K562 (cell line): ENCODE measurements at regions not wholly inside any gene's neighbourhood (a gene's known extent, or its start where the extent isn't known, plus 50 kb on each side); places are given as distances from the start of the nearest gene placed in this dataset.

Experiments
- ATAC-seq: fragments of 200-7000 bp; cut with Tn5 transposase; 3 replicates; pipeline ENCODE4 v1.9.1; 2020; ENCODE audit warnings: moderate library complexity
- BruUV-seq: library from RNA; stranded (reverse); fragments of 400-500 nt; replicated peaks from 2 replicates; lab custom pipeline; 2021; lab: Mats Ljungman, UMichigan
- CTCF ChIA-PET: fragments of 300-600 bp; formaldehyde crosslinking; extraction: SDS; loops from one replicate; lab custom pipeline; 2021; ENCODE audit warnings: low intra/inter-chr PET ratio; lab: Yijun Ruan, JAX
- POLR2A ChIA-PET: fragments of 300-600, 350-650 bp; sonication (Branson Sonifier 250); formaldehyde crosslinking; extraction: SDS; loops from one replicate; lab custom pipeline; 2021; ENCODE audit warnings: antibody characterized with exemption, inconsistent platforms; lab: Yijun Ruan, JAX
- DNase-seq, 4 experiments: peaks; one replicate each; pipeline versions ENCODE4 v3.0.0 to v3.0.0-alpha.2; 2011 to 2018; ENCODE audit warnings: low spot score in 3 of 4, mixed read lengths in 3 of 4; ENCODE audit errors: extremely low read depth in 1 of 4
- FAIRE-seq: peaks from 2 replicates; lab custom pipeline; 2011; peaks lifted over from hg19 to GRCh38; lab: Jason Lieb, UNC
- H2AFZ ChIP-seq: 2 replicates; pipeline ENCODE4 v1.6.0; 2011; ENCODE audit warnings: low read depth, low read length, control low read depth, inconsistent platforms
- H3K27ac ChIP-seq: fragments of 200-600 bp; 3 replicates; pipeline ENCODE4 v1.8.0; 2011; ENCODE audit warnings: low read depth, mild to moderate bottlenecking, control low read depth, inconsistent platforms, low read length, moderate library complexity, mixed read lengths; ENCODE audit errors: extremely low read depth
- H3K27me3 ChIP-seq, 2 experiments: fragments of 300-600 bp in 1 of 2; 2 replicates in 1 of 2; 3 replicates in 1 of 2; pipeline versions ENCODE4 v1.6.0 to v1.8.0; 2011; ENCODE audit warnings: inconsistent platforms in 2 of 2, low read length in 2 of 2, mild to moderate bottlenecking in 1 of 2, mixed read lengths in 1 of 2, moderate library complexity in 1 of 2; ENCODE audit not compliant: control insufficient read depth in 2 of 2, insufficient read depth in 2 of 2
- H3K36me3 ChIP-seq: fragments of 300-600 bp; 3 replicates; pipeline ENCODE4 v1.8.0; 2011; ENCODE audit warnings: mild to moderate bottlenecking, low read length, inconsistent platforms; ENCODE audit not compliant: control insufficient read depth, insufficient read depth
- H3K4me1 ChIP-seq, 2 experiments: fragments of 200-600 bp in 1 of 2; replicated peaks in 1 of 2; 2 replicates in 1 of 2; 3 replicates in 1 of 2; pipeline versions ENCODE4 v1.5.1 to v1.8.0; 2011; ENCODE audit warnings: inconsistent platforms in 2 of 2, low read length in 2 of 2, mild to moderate bottlenecking in 1 of 2, mixed read lengths in 1 of 2, moderate library complexity in 1 of 2; ENCODE audit not compliant: control insufficient read depth in 2 of 2, insufficient read depth in 2 of 2
- H3K4me2 ChIP-seq: 2 replicates; pipeline ENCODE4 v1.6.1; 2011; ENCODE audit warnings: low read length, control low read depth, inconsistent platforms, mixed read lengths; ENCODE audit not compliant: insufficient read depth
- H3K4me3 ChIP-seq: fragments of 200-600 bp; sonication (generic), shearing (Covaris generic); 2 replicates; pipeline ENCODE4 v1.5.1; 2016; ENCODE audit warnings: control low read depth, inconsistent platforms
- H3K79me2 ChIP-seq: fragments of 200-600 bp; 3 replicates; pipeline ENCODE4 v1.8.0; 2011; ENCODE audit warnings: low read length, inconsistent platforms; ENCODE audit not compliant: control insufficient read depth, insufficient read depth
- H3K9ac ChIP-seq, 2 experiments: 2 replicates each; pipeline versions ENCODE4 v1.6.0 to v1.6.1; 2011; ENCODE audit warnings: low read depth in 2 of 2, low read length in 2 of 2, control low read depth in 1 of 2, inconsistent platforms in 1 of 2, mild to moderate bottlenecking in 1 of 2, mixed read lengths in 1 of 2; ENCODE audit not compliant: insufficient read depth in 1 of 2
- H3K9me1 ChIP-seq: one replicate; pipeline ENCODE4 v1.6.0; 2011; ENCODE audit warnings: inconsistent platforms, mild to moderate bottlenecking, low read length, moderate library complexity; ENCODE audit not compliant: control insufficient read depth, insufficient read depth
- H3K9me3 ChIP-seq: replicated peaks from 2 replicates; pipeline ENCODE4 v1.5.1; 2011; ENCODE audit warnings: low read depth, low read length, inconsistent platforms; ENCODE audit not compliant: control insufficient read depth, insufficient read depth
- H4K20me1 ChIP-seq: replicated peaks from 2 replicates; pipeline ENCODE4 v1.6.1; 2011; ENCODE audit warnings: low read length, inconsistent platforms, mixed read lengths; ENCODE audit not compliant: control insufficient read depth, insufficient read depth
- ADNP ChIP-seq: fragments of 200-800 bp; sonication (Bioruptor generic); IDR thresholded peaks from 2 replicates; pipeline ENCODE4 v1.6.1; 2016; ENCODE audit warnings: missing genetic modification characterization, missing compliant biosample characterization
- CCAR2 ChIP-seq: fragments of 200-400 bp; formaldehyde crosslinking; IDR thresholded peaks from 2 replicates; pipeline ENCODE4 v1.6.1; 2017; ENCODE audit warnings: mild to moderate bottlenecking, low read depth, low read length
- CHD4 ChIP-seq: fragments of 200-600 bp; sonication (generic); IDR thresholded peaks from 3 replicates; pipeline ENCODE4 v1.6.1; 2012; ENCODE audit warnings: low read depth, mild to moderate bottlenecking, mixed read lengths, low read length, inconsistent platforms; ENCODE audit not compliant: insufficient read depth, insufficient replicate concordance, poor library complexity, severe bottlenecking
- GTF2B ChIP-seq: IDR thresholded peaks from 2 replicates; pipeline ENCODE4 v1.6.1; 2011; ENCODE audit not compliant: insufficient read length; ENCODE audit errors: extremely low read depth
- HOMEZ ChIP-seq: fragments of 250-450 bp; sonication (Bioruptor Pico); IDR thresholded peaks from 2 replicates; pipeline ENCODE4 v1.4.0; 2020; ENCODE audit warnings: mild to moderate bottlenecking, moderate library complexity
- JUNB ChIP-seq: fragments of 450-650 bp; formaldehyde crosslinking; conservative IDR thresholded peaks from 2 replicates; pipeline ENCODE4 v1.4.0; 2020; ENCODE audit warnings: mild to moderate bottlenecking
- MBD1 ChIP-seq: fragments of 250-450 bp; sonication (Bioruptor Pico); IDR thresholded peaks from 2 replicates; pipeline ENCODE4 v1.8.0; 2022; ENCODE audit warnings: inconsistent platforms
- NCOA6 ChIP-seq: fragments of 450-650 bp; IDR thresholded peaks from 2 replicates; pipeline ENCODE4 v1.6.1; 2017; ENCODE audit warnings: mild to moderate bottlenecking
- NRF1 ChIP-seq, 2 experiments: fragments of 450-650 bp; IDR thresholded peaks in 1 of 2; conservative IDR thresholded peaks in 1 of 2; 2 replicates each; pipeline ENCODE4 v1.6.1; 2014; ENCODE audit warnings: mild to moderate bottlenecking in 2 of 2
- RAD51 ChIP-seq: fragments of 450-650 bp; IDR thresholded peaks from 2 replicates; pipeline ENCODE4 v1.7.1; 2016; ENCODE audit warnings: low read depth, mild to moderate bottlenecking, borderline replicate concordance
- SMAD4 ChIP-seq: fragments of 250-450 bp; sonication (Bioruptor Pico); conservative IDR thresholded peaks from 2 replicates; pipeline ENCODE4 v1.8.0; 2021; ENCODE audit warnings: inconsistent platforms, mild to moderate bottlenecking, moderate library complexity
- SMARCA5 ChIP-seq: fragments of 450-650 bp; IDR thresholded peaks from 2 replicates; pipeline ENCODE4 v1.6.1; 2016
- ZNF764 ChIP-seq: fragments of 250-450 bp; sonication (Bioruptor Pico); IDR thresholded peaks from 2 replicates; pipeline ENCODE4 v1.4.0; 2020; ENCODE audit warnings: low read depth, mild to moderate bottlenecking, moderate library complexity
- WGBS: fragments of 100-300 bp; shearing (Covaris generic); methylation state at CpG from one replicate; pipeline ENCODE4 v1.1.6; 2016; ENCODE audit warnings: low coverage, mixed read lengths; ENCODE audit not compliant: insufficient coverage; ENCODE audit errors: missing lambda C conversion rate; 5-methylcytosine and 5-hydroxymethylcytosine counted together
- in situ Hi-C: fragments of 300-500 bp; cut with MboI; formaldehyde crosslinking; loops from 4 replicates; pipeline ENCODE4 v1.15.0; 2018; ENCODE audit warnings: inconsistent platforms, mixed read lengths
- intact Hi-C: fragments of 100-400 bp; cut with micrococcal nuclease; formaldehyde crosslinking; loops from 2 replicates; pipeline ENCODE4 v1.14.2; 2022
- TF ChIP-seq, protein P1 (sequence below): fragments of 450-650 bp; IDR thresholded peaks from 2 replicates; pipeline ENCODE4 v1.7.0; 2016; ENCODE audit warnings: borderline replicate concordance
- TF ChIP-seq, protein P2 (sequence below): fragments of 250-450 bp; sonication (Bioruptor Pico); IDR thresholded peaks from 2 replicates; pipeline ENCODE4 v1.8.0; 2022; ENCODE audit warnings: inconsistent platforms, mild to moderate bottlenecking, moderate library complexity, borderline replicate concordance

DNA sequence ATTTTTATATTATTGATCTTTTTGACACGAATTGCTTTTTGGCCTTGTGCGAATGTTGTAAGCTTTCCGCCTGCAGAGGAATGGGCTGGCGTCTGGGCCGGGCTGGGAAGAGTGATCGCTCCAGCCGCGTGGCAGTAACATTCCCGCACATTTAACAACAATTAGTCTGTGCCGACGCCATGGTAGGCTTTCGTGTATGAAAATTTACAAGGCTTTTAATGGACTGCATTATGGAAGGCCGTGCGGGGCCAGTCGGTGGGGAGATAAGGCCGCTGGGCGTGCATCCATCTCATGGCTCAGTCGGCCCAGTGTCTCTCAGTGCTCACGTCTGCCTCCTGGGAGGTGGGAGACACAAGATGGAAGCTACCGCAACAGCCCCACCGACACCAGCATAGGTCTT, 142.2 kb downstream of the PHETA1 start (continued):
- TF ChIP-seq SMARCA5 (no peak), GTF2B (no peak), ZNF764 (no peak), NRF1 (conservative IDR thresholded peaks at IDR 0.05 in 1 of 2, IDR thresholded peaks at IDR 0.05 in 1 of 2) (no peak), RAD51 (no peak), NCOA6 (no peak)
- TF ChIP-seq, all 486 proteins: peak for 0

DNA sequence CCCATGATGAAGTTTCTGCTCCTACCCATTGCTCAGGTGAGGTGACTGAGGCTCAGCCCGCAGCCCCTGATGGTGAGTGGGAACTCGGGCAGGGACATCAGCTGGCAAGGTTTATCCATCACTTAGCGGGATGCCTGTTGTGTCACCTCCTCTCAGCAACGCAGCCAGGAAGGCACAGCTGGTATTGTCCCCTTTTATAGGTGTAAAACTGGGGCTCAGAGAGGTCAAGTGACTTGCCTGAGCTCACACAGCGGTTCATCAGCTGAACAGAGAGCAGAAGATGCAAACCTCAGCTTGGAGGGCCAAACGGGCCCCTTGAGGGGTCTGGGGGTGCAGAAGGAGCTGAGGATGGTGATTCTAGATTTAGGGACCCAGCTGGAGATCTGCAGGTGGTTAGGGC, 143.6 kb downstream of the PHETA1 start:
- POLR2A ChIA-PET: no interaction called here
- no TSS peak for BruUV-seq
- H3K36me3 ChIP-seq: no peaks in the 10 kb centered on the region
- in situ Hi-C loops: no loop called here
- no peaks in the 10 kb centered on the region for H3K79me2 ChIP-seq
- H3K9me3 ChIP-seq: no peaks in the 10 kb centered on the region
- no peak overlapping the region for H3K4me2 ChIP-seq
- DNase-seq (no peak), FAIRE-seq (no peak), ATAC-seq (no peak)
- CTCF ChIA-PET: no interaction called here
- peaks cover 11 to 55% of the 10 kb centered on the region in 2 experiments for H3K27me3 ChIP-seq
- H3K4me1 ChIP-seq: no peaks in the 10 kb centered on the region; a peak in 1 of 5 replicates
- no peaks in the 10 kb centered on the region for H3K9me1 ChIP-seq
- H2AFZ ChIP-seq: no peak overlapping the region
- H3K27ac ChIP-seq: no peak overlapping the region
- H3K4me3 ChIP-seq: no peak overlapping the region
- 1% methylated on average over 6 of the region's 6 CpGs for WGBS
- intact Hi-C loops: no loop called here
- no peak overlapping the region for H3K9ac ChIP-seq
- peaks cover 17% of the 10 kb centered on the region for H4K20me1 ChIP-seq
- peak; percentile 47; the same call in 1 of the 2 replicates for TF ChIP-seq ADNP (tag)
- TF ChIP-seq, protein P1, sequence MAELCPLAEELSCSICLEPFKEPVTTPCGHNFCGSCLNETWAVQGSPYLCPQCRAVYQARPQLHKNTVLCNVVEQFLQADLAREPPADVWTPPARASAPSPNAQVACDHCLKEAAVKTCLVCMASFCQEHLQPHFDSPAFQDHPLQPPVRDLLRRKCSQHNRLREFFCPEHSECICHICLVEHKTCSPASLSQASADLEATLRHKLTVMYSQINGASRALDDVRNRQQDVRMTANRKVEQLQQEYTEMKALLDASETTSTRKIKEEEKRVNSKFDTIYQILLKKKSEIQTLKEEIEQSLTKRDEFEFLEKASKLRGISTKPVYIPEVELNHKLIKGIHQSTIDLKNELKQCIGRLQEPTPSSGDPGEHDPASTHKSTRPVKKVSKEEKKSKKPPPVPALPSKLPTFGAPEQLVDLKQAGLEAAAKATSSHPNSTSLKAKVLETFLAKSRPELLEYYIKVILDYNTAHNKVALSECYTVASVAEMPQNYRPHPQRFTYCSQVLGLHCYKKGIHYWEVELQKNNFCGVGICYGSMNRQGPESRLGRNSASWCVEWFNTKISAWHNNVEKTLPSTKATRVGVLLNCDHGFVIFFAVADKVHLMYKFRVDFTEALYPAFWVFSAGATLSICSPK: no peak
- TF ChIP-seq, protein P2, sequence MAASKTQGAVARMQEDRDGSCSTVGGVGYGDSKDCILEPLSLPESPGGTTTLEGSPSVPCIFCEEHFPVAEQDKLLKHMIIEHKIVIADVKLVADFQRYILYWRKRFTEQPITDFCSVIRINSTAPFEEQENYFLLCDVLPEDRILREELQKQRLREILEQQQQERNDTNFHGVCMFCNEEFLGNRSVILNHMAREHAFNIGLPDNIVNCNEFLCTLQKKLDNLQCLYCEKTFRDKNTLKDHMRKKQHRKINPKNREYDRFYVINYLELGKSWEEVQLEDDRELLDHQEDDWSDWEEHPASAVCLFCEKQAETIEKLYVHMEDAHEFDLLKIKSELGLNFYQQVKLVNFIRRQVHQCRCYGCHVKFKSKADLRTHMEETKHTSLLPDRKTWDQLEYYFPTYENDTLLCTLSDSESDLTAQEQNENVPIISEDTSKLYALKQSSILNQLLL (CRISPR knock-in tag): no peak
- TF ChIP-seq JUNB (CRISPR knock-in tag): no peak
- no peak for TF ChIP-seq HOMEZ (CRISPR knock-in tag)
- TF ChIP-seq SMAD4 (CRISPR knock-in tag): no peak
- no peak for TF ChIP-seq CCAR2
- TF ChIP-seq MBD1: no peak
- no peak for TF ChIP-seq CHD4
